ENCODE measurements at regions not wholly inside any gene's neighbourhood (a gene's known extent, or its start where the extent isn't known, plus 50 kb on each side); places are given as distances from the start of the nearest gene placed in this dataset.

DNA sequence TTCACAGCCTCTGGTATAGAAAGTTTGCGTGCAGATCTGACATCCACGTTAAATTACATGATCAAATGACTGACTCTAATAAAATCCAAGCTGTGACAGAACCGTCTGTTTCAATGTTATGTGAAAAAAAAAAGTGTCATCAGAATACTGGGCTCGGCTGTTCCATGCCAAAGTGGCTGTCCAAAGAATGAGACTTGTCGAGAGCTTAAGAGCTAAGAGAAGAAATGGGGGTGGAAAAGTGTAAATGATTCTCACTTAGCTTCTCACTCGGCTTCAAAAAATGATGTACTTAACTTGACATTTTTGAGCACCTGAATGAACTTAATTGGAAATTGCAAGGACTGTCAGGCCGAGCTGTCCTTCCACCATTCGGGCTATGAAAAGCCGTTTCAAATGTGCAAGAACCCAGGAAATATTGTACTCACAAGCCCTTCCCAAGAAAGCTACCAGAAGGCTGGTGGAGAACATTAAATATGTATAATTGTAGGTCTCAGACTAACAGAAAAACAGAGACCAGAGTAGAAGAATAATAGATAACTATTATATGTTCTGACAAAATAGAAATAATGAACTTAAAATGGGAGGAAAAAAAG, 78.0 kb downstream of the DIO3 start:
- Histone ChIP-seq H3K27ac (ENCODE audit: low read depth, low read length) (no peak overlapping the region), H3K4me3 (ENCODE audit: insufficient read depth, low read depth, low read length) (no peak overlapping the region), H3K4me2 (ENCODE audit: low read length) (no peak overlapping the region), H3K9ac (ENCODE audit: low read length) (no peak overlapping the region), H2AFZ (ENCODE audit: low read depth, low read length) (no peak overlapping the region), H3K9me3 (ENCODE audit: insufficient read depth, low read depth, low read length) (no peaks in the 10 kb centered on the region), H3K36me3 (ENCODE audit: insufficient read depth, low read length) (no peaks in the 10 kb centered on the region), H3K79me2 (ENCODE audit: insufficient read depth, low read length) (no peaks in the 10 kb centered on the region), H4K20me1 (ENCODE audit: insufficient read depth, low read length) (no peaks in the 10 kb centered on the region), H3K27me3 (ENCODE audit: insufficient read depth, low read length) (peaks cover 18% of the 10 kb centered on the region), H3K4me1 (ENCODE audit: insufficient read depth, low read length) (no peaks in the 10 kb centered on the region)
- H3K9me3 Mint-ChIP-seq (ENCODE audit: unreplicated experiment), result no peaks in the 10 kb centered on the region
- H3K4me1 Mint-ChIP-seq (ENCODE audit: low read depth, unreplicated experiment), result peaks cover 2% of the 10 kb centered on the region
- TF ChIP-seq EZH2 (IDR thresholded peaks at IDR 0.05; ENCODE audit: insufficient read depth, low read length), result no peak
- TF ChIP-seq, protein P1, sequence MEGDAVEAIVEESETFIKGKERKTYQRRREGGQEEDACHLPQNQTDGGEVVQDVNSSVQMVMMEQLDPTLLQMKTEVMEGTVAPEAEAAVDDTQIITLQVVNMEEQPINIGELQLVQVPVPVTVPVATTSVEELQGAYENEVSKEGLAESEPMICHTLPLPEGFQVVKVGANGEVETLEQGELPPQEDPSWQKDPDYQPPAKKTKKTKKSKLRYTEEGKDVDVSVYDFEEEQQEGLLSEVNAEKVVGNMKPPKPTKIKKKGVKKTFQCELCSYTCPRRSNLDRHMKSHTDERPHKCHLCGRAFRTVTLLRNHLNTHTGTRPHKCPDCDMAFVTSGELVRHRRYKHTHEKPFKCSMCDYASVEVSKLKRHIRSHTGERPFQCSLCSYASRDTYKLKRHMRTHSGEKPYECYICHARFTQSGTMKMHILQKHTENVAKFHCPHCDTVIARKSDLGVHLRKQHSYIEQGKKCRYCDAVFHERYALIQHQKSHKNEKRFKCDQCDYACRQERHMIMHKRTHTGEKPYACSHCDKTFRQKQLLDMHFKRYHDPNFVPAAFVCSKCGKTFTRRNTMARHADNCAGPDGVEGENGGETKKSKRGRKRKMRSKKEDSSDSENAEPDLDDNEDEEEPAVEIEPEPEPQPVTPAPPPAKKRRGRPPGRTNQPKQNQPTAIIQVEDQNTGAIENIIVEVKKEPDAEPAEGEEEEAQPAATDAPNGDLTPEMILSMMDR (IDR thresholded peaks at IDR 0.05; ENCODE audit: insufficient read depth, low read depth, low read length), result no peak
- H3K27me3 Mint-ChIP-seq (ENCODE audit: low read depth, unreplicated experiment), result peaks cover 7% of the 10 kb centered on the region
- no peak overlapping the region for H3K4me3 Mint-ChIP-seq (ENCODE audit: unreplicated experiment)
- H3K27ac Mint-ChIP-seq (ENCODE audit: unreplicated experiment), result no peak overlapping the region
- H3K36me3 Mint-ChIP-seq (ENCODE audit: low read depth, unreplicated experiment), result no peaks in the 10 kb centered on the region
- no peak for FAIRE-seq
- no peak for DNase-seq (ENCODE audit: low read depth)

DNA sequence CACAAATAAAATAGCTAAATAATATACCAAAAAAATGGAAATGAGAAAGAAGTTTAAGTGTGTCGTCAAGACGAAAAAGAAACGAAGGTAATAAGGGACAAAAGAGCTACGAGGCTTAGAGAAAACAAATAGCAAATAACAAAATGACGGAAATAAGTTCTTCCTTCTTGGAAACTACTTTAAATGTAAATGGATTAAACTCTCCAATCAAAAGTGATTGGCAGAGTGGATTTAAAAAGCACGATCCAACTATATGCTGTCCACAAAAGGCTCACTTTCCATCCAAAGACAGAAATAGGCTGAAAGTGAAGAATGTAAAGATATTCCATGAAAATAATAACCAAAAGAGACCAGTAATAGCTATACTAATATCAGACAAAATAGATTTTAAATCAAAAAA, 82.4 kb downstream of the DIO3 start:
- no peaks in the 10 kb centered on the region for H3K36me3 ChIP-seq (ENCODE audit: insufficient read depth, low read length)
- no peak overlapping the region for H3K4me3 Mint-ChIP-seq (ENCODE audit: unreplicated experiment)
- no peak overlapping the region for H3K27ac ChIP-seq (ENCODE audit: low read depth, low read length)
- peaks cover 20% of the 10 kb centered on the region for H3K27me3 ChIP-seq (ENCODE audit: insufficient read depth, low read length)
- no peak overlapping the region for H3K4me2 ChIP-seq (ENCODE audit: low read length)
- H3K27ac Mint-ChIP-seq (ENCODE audit: unreplicated experiment), result no peak overlapping the region
- H4K20me1 ChIP-seq (ENCODE audit: insufficient read depth, low read length), result no peaks in the 10 kb centered on the region
- no peaks in the 10 kb centered on the region for H3K4me1 ChIP-seq (ENCODE audit: insufficient read depth, low read length)
- no peaks in the 10 kb centered on the region for H3K9me3 ChIP-seq (ENCODE audit: insufficient read depth, low read depth, low read length)
- peaks cover 6% of the 10 kb centered on the region for H3K27me3 Mint-ChIP-seq (ENCODE audit: low read depth, unreplicated experiment)
- TF ChIP-seq EZH2 (IDR thresholded peaks at IDR 0.05; ENCODE audit: insufficient read depth, low read length), result no peak
- no peaks in the 10 kb centered on the region for H3K79me2 ChIP-seq (ENCODE audit: insufficient read depth, low read length)
- FAIRE-seq (no peak), DNase-seq (ENCODE audit: low read depth) (no peak)
- H3K4me1 Mint-ChIP-seq (ENCODE audit: low read depth, unreplicated experiment), result no peaks in the 10 kb centered on the region
- H3K4me3 ChIP-seq (ENCODE audit: insufficient read depth, low read depth, low read length), result no peak overlapping the region
- peaks cover 2% of the 10 kb centered on the region for H3K9me3 Mint-ChIP-seq (ENCODE audit: unreplicated experiment)
- H2AFZ ChIP-seq (ENCODE audit: low read depth, low read length), result no peak overlapping the region
- no peaks in the 10 kb centered on the region for H3K36me3 Mint-ChIP-seq (ENCODE audit: low read depth, unreplicated experiment)
- H3K9ac ChIP-seq (ENCODE audit: low read length), result no peak overlapping the region

DNA sequence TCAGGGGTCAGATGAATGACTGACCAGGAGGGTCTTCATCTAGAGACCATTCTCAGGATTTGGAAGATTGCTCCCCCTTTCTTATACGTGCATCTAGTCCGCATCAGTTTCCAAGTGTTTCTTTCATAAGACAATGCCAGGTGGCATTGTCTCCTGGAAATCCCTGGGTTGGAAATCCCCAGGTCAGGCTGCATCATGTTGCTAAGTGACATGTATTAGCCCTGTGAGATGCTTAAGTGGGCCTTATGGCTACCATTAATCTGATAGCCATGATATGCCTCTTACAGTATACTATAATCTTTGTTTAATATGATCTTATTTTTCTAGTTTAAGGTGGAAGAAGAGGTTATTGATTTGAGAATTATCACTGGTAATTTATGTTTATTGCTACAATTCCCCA, 92.8 kb downstream of the DIO3 start:
- TF ChIP-seq, protein P1 (IDR thresholded peaks at IDR 0.05; ENCODE audit: insufficient read depth, low read depth, low read length), result no peak
- no peak for TF ChIP-seq EZH2 (IDR thresholded peaks at IDR 0.05; ENCODE audit: insufficient read depth, low read length)
- H3K27me3 Mint-ChIP-seq (ENCODE audit: low read depth, unreplicated experiment), result peaks cover 34% of the 10 kb centered on the region
- no peak for FAIRE-seq

More for the DNA sequence above, 92.8 kb downstream of the DIO3 start:
- no peak for DNase-seq (ENCODE audit: low read depth)
- Histone ChIP-seq H3K4me3 (ENCODE audit: insufficient read depth, low read depth, low read length) (no peak overlapping the region), H3K9ac (ENCODE audit: low read length) (no peak overlapping the region), H3K79me2 (ENCODE audit: insufficient read depth, low read length) (no peaks in the 10 kb centered on the region), H3K36me3 (ENCODE audit: insufficient read depth, low read length) (no peaks in the 10 kb centered on the region), H3K27me3 (ENCODE audit: insufficient read depth, low read length) (peaks cover 32% of the 10 kb centered on the region), H2AFZ (ENCODE audit: low read depth, low read length) (no peak overlapping the region), H3K4me1 (ENCODE audit: insufficient read depth, low read length) (no peaks in the 10 kb centered on the region), H3K4me2 (ENCODE audit: low read length) (no peak overlapping the region), H4K20me1 (ENCODE audit: insufficient read depth, low read length) (no peaks in the 10 kb centered on the region), H3K27ac (ENCODE audit: low read depth, low read length) (no peak overlapping the region), H3K9me3 (ENCODE audit: insufficient read depth, low read depth, low read length) (no peaks in the 10 kb centered on the region)
- Mint-ChIP-seq H3K27ac (ENCODE audit: unreplicated experiment) (no peak overlapping the region), H3K4me3 (ENCODE audit: unreplicated experiment) (no peak overlapping the region), H3K36me3 (ENCODE audit: low read depth, unreplicated experiment) (no peaks in the 10 kb centered on the region), H3K4me1 (ENCODE audit: low read depth, unreplicated experiment) (no peaks in the 10 kb centered on the region), H3K9me3 (ENCODE audit: unreplicated experiment) (peaks cover 2% of the 10 kb centered on the region)

Data from astrocyte (in vitro differentiated cells and primary cell).